ENCODE measurements at regions not wholly inside any gene's neighbourhood (a gene's known extent, or its start where the extent isn't known, plus 50 kb on each side); places are given as distances from the start of the nearest gene placed in this dataset.
A peak's percentile ranks its signal among the peaks of the same experiment; 100 is the strongest.

- intact Hi-C loops (cut with DNase I) = no loop called here
- Histone ChIP-seq H3K27ac (no peak overlapping the region), H3K27me3 (no peaks in the 10 kb centered on the region), H3K36me3 (no peaks in the 10 kb centered on the region), H3K4me3 (no peak overlapping the region), H3K9me3 (no peaks in the 10 kb centered on the region), H3K4me1 (no peaks in the 10 kb centered on the region)
- 69% methylated on average over 8 of the region's 12 CpGs for WGBS (ENCODE audit: insufficient coverage, low coverage, low lambda C conversion rate, missing lambda C conversion rate)
- TF ChIP-seq CTCF (IDR thresholded peaks at IDR 0.05) (no peak), POLR2A (IDR thresholded peaks at IDR 0.05) (no peak)
- ATAC-seq = no peak
- no peak for DNase-seq
Measured at GRCh38 chr10:124219062-124219461, 125.7 kb upstream of the CHST15 start.

- DNase-seq (peak in 1 of 3 donors; percentile 34), ATAC-seq (no peak)
- no peaks in the 10 kb centered on the region for H3K9me3 ChIP-seq
- TF ChIP-seq POLR2A (IDR thresholded peaks at IDR 0.05) (no peak), CTCF (IDR thresholded peaks at IDR 0.05) (no peak)
- no peaks in the 10 kb centered on the region for H3K4me1 ChIP-seq
- WGBS (ENCODE audit: insufficient coverage, low coverage, low lambda C conversion rate, missing lambda C conversion rate) = 59% methylated on average over 5 of the region's 12 CpGs
- no peaks in the 10 kb centered on the region for H3K27me3 ChIP-seq
- intact Hi-C loops (cut with DNase I) = no loop called here
- H3K4me3 ChIP-seq = no peak overlapping the region
- H3K36me3 ChIP-seq = no peaks in the 10 kb centered on the region
- no peak overlapping the region for H3K27ac ChIP-seq
Measured at GRCh38 chr10:124217906-124218804, 124.8 kb upstream of the CHST15 start.

GRCh38 chr10:124217031-124217430, 123.6 kb upstream of the CHST15 start:
- no peaks in the 10 kb centered on the region for H3K27me3 ChIP-seq
- ATAC-seq = no peak
- 55% methylated on average over 2 of the region's 9 CpGs for WGBS (ENCODE audit: insufficient coverage, low coverage, low lambda C conversion rate, missing lambda C conversion rate)

GRCh38 chr10:124214610-124215375, 121.4 kb upstream of the CHST15 start:
- Histone ChIP-seq H3K27me3 (no peaks in the 10 kb centered on the region), H3K27ac (no peak overlapping the region), H3K4me1 (no peaks in the 10 kb centered on the region), H3K4me3 (no peak overlapping the region), H3K36me3 (no peaks in the 10 kb centered on the region), H3K9me3 (no peaks in the 10 kb centered on the region)
- 85% methylated on average over 6 of the region's 9 CpGs for WGBS (ENCODE audit: insufficient coverage, low coverage, low lambda C conversion rate, missing lambda C conversion rate)
- DNase-seq (peak in 1 of 3 donors; percentile 32), ATAC-seq (no peak)
- TF ChIP-seq POLR2A (IDR thresholded peaks at IDR 0.05) (no peak), CTCF (IDR thresholded peaks at IDR 0.05) (no peak)
- intact Hi-C loops (cut with DNase I) = no loop called here

More at GRCh38 chr10:124217031-124217430, 123.6 kb upstream of the CHST15 start:
- H3K9me3 ChIP-seq = no peaks in the 10 kb centered on the region
- no peak for TF ChIP-seq POLR2A (IDR thresholded peaks at IDR 0.05)
- TF ChIP-seq CTCF (IDR thresholded peaks at IDR 0.05) = no peak
- H3K27ac ChIP-seq = no peak overlapping the region
- no peak overlapping the region for H3K4me3 ChIP-seq
- no peaks in the 10 kb centered on the region for H3K36me3 ChIP-seq
- intact Hi-C loops (cut with DNase I) = no loop called here
- no peaks in the 10 kb centered on the region for H3K4me1 ChIP-seq
- DNase-seq = peak in 1 of 3 donors; percentile 33
